ENCODE measurements at regions not wholly inside any gene's neighbourhood (a gene's known extent, or its start where the extent isn't known, plus 50 kb on each side); places are given as distances from the start of the nearest gene placed in this dataset.
"Not testable (repeated sequence)": the region's sequence is repeated elsewhere in the genome, so short reads cannot be mapped to it uniquely, and the experiment has no call there.

GRCh38 chr6:66179361-66179760 lies 472.3 kb upstream of the EYS start:
- no peaks in the 10 kb centered on the region for H4K20me1 ChIP-seq (ENCODE audit: insufficient read depth)
- intact Hi-C loops (cut with micrococcal nuclease; ENCODE audit: unreplicated experiment), result no loop called here
- no peaks in the 10 kb centered on the region; the same call in 1 of the 2 replicates for H3F3A ChIP-seq (ENCODE audit: insufficient read depth, low read depth)
- no TSS peak for BruUV-seq (replicated peaks)
- no peaks in the 10 kb centered on the region for H3K79me2 ChIP-seq (ENCODE audit: low read depth)
- no peak overlapping the region for H3K4me3 ChIP-seq
- ChIA-PET POLR2A (ENCODE audit: unreplicated experiment) (no interaction called here), CTCF (no interaction called here)
- H3K4me2 ChIP-seq, result no peak overlapping the region
- H3K27me3 ChIP-seq (ENCODE audit: insufficient read depth, low read depth), result no peaks in the 10 kb centered on the region
- no peak for TF ChIP-seq EZH2 (IDR thresholded peaks at IDR 0.05; ENCODE audit: low read depth)
- no peak for TF ChIP-seq CTCF (conservative IDR thresholded peaks at IDR 0.05)
- H3K4me1 ChIP-seq (replicated peaks; ENCODE audit: insufficient read depth), result no peaks in the 10 kb centered on the region
- no peaks in the 10 kb centered on the region for H3K9me3 ChIP-seq (ENCODE audit: insufficient read depth, low read depth)
- H3K9me2 ChIP-seq (ENCODE audit: insufficient read depth), result no peaks in the 10 kb centered on the region
- H3K27ac ChIP-seq, result no peak overlapping the region
- no peak overlapping the region for H2AFZ ChIP-seq
- no peak for DNase-seq
- H3K36me3 ChIP-seq (ENCODE audit: low read depth), result no peaks in the 10 kb centered on the region

DNA sequence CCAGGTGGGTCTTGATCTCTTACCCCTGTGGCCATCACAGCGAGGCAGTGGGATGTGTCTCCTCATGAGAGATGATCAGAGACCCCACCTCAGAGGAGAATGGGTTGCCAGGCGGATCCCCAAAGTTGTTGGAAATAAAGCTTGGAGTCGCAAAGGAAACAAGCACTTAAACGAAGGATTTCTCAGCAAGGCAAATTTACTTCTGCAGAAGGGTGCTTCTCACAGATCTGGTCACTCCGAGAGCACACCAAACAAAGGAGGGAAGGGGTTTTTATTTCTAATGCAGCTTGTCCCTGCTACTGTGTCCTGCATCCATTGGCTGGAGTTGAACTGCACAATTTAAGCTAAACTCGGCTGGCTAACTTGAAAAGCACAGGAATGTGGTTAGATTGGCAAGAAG lies 466.6 kb upstream of the EYS start:
- no peaks in the 10 kb centered on the region for H3K27me3 ChIP-seq (ENCODE audit: insufficient read depth, low read depth)
- no TSS peak for BruUV-seq (replicated peaks)
- no peaks in the 10 kb centered on the region for H3K9me3 ChIP-seq (ENCODE audit: insufficient read depth, low read depth)
- H3K9me2 ChIP-seq (ENCODE audit: insufficient read depth), result no peaks in the 10 kb centered on the region
- no peak for DNase-seq
- intact Hi-C loops (cut with micrococcal nuclease; ENCODE audit: unreplicated experiment), result no loop called here
- no peak overlapping the region for H3K4me2 ChIP-seq
- no peaks in the 10 kb centered on the region for H4K20me1 ChIP-seq (ENCODE audit: insufficient read depth)
- ChIA-PET POLR2A (ENCODE audit: unreplicated experiment) (no interaction called here), CTCF (no interaction called here)
- H3K4me1 ChIP-seq (replicated peaks; ENCODE audit: insufficient read depth), result no peaks in the 10 kb centered on the region
- no peak overlapping the region for H3K4me3 ChIP-seq
- H2AFZ ChIP-seq, result no peak overlapping the region
- no peaks in the 10 kb centered on the region; the same call in 1 of the 2 replicates for H3F3A ChIP-seq (ENCODE audit: insufficient read depth, low read depth)
- no peak overlapping the region for H3K27ac ChIP-seq
- no peaks in the 10 kb centered on the region for H3K79me2 ChIP-seq (ENCODE audit: low read depth)
- H3K36me3 ChIP-seq (ENCODE audit: low read depth), result no peaks in the 10 kb centered on the region
- no peak for TF ChIP-seq CTCF (conservative IDR thresholded peaks at IDR 0.05)
- no peak for TF ChIP-seq EZH2 (IDR thresholded peaks at IDR 0.05; ENCODE audit: low read depth)

DNA sequence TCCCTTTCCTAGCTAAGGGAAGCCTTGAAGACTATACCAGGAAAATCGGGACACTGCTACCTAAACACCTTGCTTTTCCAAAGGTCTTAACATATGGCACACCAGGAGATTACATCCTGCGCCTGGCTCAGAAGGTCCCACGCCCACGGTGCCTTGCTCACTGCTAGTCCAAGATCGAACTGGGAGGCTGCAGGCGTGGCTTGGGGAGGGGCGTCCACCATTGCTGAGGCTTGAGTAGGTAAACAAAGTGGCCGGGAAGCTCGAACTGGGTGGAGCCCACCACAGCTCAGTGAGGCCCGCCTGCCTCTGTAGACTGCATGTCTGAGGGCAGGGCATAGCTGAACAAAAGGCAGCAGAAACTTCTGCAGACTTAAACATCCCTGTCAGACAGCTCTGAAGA lies 459.7 kb upstream of the EYS start:
- H2AFZ ChIP-seq, result not testable (repeated sequence)

DNA sequence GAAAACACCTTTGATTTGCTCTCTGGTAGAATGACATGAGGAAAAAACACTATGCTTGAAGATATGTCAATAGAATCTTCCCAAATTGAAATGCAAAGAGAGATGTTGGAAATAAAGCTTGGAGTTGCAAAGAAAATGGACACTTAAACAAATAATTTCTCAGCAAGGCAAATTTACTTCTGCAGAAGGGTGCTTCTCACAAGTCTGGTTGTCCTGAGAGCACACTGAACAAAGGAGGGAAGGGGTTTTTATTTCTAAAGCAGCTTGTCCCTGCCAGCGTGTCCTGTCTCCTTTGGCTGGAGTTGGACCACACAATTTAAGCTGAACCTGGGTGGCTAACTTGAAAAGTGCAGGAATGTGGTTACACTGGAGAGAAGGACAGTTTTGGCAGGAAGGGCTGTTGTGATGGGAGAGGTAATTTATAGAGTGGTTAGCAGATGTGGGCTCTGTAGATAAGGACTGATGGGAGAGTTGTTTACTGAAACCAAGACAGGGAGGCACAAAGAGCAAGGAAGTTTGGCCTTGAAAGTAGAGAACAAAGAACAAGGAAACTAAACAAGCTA lies 454.6 kb upstream of the EYS start:
- Histone ChIP-seq H3K79me2 (ENCODE audit: low read depth) (no peaks in the 10 kb centered on the region), H3K4me2 (no peak overlapping the region), H3K4me1 (replicated peaks; ENCODE audit: insufficient read depth) (no peaks in the 10 kb centered on the region), H3K4me3 (no peak overlapping the region), H2AFZ (no peak overlapping the region), H4K20me1 (ENCODE audit: insufficient read depth) (no peaks in the 10 kb centered on the region), H3K27ac (no peak overlapping the region), H3F3A (ENCODE audit: insufficient read depth, low read depth) (no peaks in the 10 kb centered on the region), H3K27me3 (ENCODE audit: insufficient read depth, low read depth) (no peaks in the 10 kb centered on the region), H3K9me3 (ENCODE audit: insufficient read depth, low read depth) (no peaks in the 10 kb centered on the region), H3K9me2 (ENCODE audit: insufficient read depth) (no peaks in the 10 kb centered on the region), H3K36me3 (ENCODE audit: low read depth) (no peaks in the 10 kb centered on the region)
- CTCF ChIA-PET, result no interaction called here
- intact Hi-C loops (cut with micrococcal nuclease; ENCODE audit: unreplicated experiment), result no loop called here
- POLR2A ChIA-PET (ENCODE audit: unreplicated experiment), result no interaction called here
- DNase-seq, result no peak
- no TSS peak for BruUV-seq (replicated peaks)
- TF ChIP-seq CTCF (conservative IDR thresholded peaks at IDR 0.05) (no peak), EZH2 (IDR thresholded peaks at IDR 0.05; ENCODE audit: low read depth) (no peak)

More for the DNA sequence above, 459.7 kb upstream of the EYS start:
- BruUV-seq (replicated peaks); H4K20me1 ChIP-seq (ENCODE audit: insufficient read depth); H3K4me3 ChIP-seq; H3K4me2 ChIP-seq; H3K79me2 ChIP-seq (ENCODE audit: low read depth); H3K9me3 ChIP-seq (ENCODE audit: insufficient read depth, low read depth); H3K9me2 ChIP-seq (ENCODE audit: insufficient read depth); POLR2A ChIA-PET (ENCODE audit: unreplicated experiment); H3K27ac ChIP-seq; DNase-seq; H3F3A ChIP-seq (ENCODE audit: insufficient read depth, low read depth); CTCF ChIA-PET; H3K27me3 ChIP-seq (ENCODE audit: insufficient read depth, low read depth); H3K36me3 ChIP-seq (ENCODE audit: low read depth); intact Hi-C loops (cut with micrococcal nuclease; ENCODE audit: unreplicated experiment); H3K4me1 ChIP-seq (replicated peaks; ENCODE audit: insufficient read depth): not testable (repeated sequence)

All from PC-9 (cell line).